Endothelial cell of umbilical vein (primary cell): ENCODE measurements at regions not wholly inside any gene's neighbourhood (a gene's known extent, or its start where the extent isn't known, plus 50 kb on each side); places are given as distances from the start of the nearest gene placed in this dataset.

Experiments
- BruUV-seq: library from RNA; stranded (reverse); fragments of 400-500 nt; replicated peaks from 2 replicates; lab custom pipeline; 2021; lab: Mats Ljungman, UMichigan
- CTCF ChIA-PET: fragments of 300-600, 350-600 bp; sonication (Branson Sonifier 250); formaldehyde crosslinking; loops from one replicate; lab custom pipeline; 2021; ENCODE audit warnings: antibody characterized with exemption, inconsistent platforms; lab: Charles Lee
- POLR2A ChIA-PET: fragments of 300-600, 350-600 bp; sonication (Branson Sonifier 250); formaldehyde crosslinking; loops from one replicate; lab custom pipeline; 2021; ENCODE audit warnings: antibody characterized with exemption, inconsistent platforms; lab: Charles Lee
- DNase-seq: peaks from one replicate; pipeline ENCODE4 v3.0.0-alpha.2; 2011; ENCODE audit warnings: low read depth, low spot score
- FAIRE-seq: peaks from 2 replicates; lab custom pipeline; 2011; peaks lifted over from hg19 to GRCh38; lab: Jason Lieb, UNC
- H2AFZ ChIP-seq: 2 replicates; pipeline ENCODE4 v1.6.0; 2012; ENCODE audit warnings: low read depth, low read length, control low read depth, inconsistent platforms
- H3K27ac ChIP-seq: 2 replicates; pipeline ENCODE4 v1.5.1; 2011; ENCODE audit warnings: low read depth, mild to moderate bottlenecking, control low read depth, low read length, moderate library complexity; ENCODE audit not compliant: insufficient read depth
- H3K27me3 ChIP-seq, 2 experiments: 2 replicates each; pipeline versions ENCODE4 v1.6.0 to v1.6.1; 2011; ENCODE audit warnings: low read length in 2 of 2, mixed read lengths in 1 of 2; ENCODE audit not compliant: control insufficient read depth in 2 of 2, insufficient read depth in 2 of 2
- H3K36me3 ChIP-seq, 2 experiments: 2 replicates in 1 of 2; 3 replicates in 1 of 2; pipeline ENCODE4 v1.5.1; 2011; ENCODE audit warnings: low read length in 2 of 2, mild to moderate bottlenecking in 1 of 2, moderate library complexity in 1 of 2; ENCODE audit not compliant: control insufficient read depth in 2 of 2, insufficient read depth in 2 of 2; ENCODE audit errors: extremely low read depth in 1 of 2
- H3K4me1 ChIP-seq: 3 replicates; pipeline ENCODE4 v1.5.1; 2011; ENCODE audit warnings: mild to moderate bottlenecking, low read length; ENCODE audit not compliant: control insufficient read depth, insufficient read depth; ENCODE audit errors: extremely low read depth
- H3K4me2 ChIP-seq: 2 replicates; pipeline ENCODE4 v1.6.1; 2011; ENCODE audit warnings: low read length, control low read depth, mixed read lengths; ENCODE audit not compliant: insufficient read depth
- H3K4me3 ChIP-seq, 3 experiments: fragments of 200-600 bp in 1 of 3; sonication (generic), shearing (Covaris generic) in 1 of 3; replicated peaks in 1 of 3; 2 replicates each; pipeline ENCODE4 v1.5.1; 2011 to 2016; ENCODE audit warnings: control low read depth in 3 of 3, low read length in 3 of 3, mild to moderate bottlenecking in 2 of 3, inconsistent platforms in 1 of 3, low read depth in 1 of 3, moderate library complexity in 1 of 3; ENCODE audit not compliant: insufficient read depth in 1 of 3
- H3K79me2 ChIP-seq: 2 replicates; pipeline ENCODE4 v1.6.0; 2012; ENCODE audit warnings: low read length, inconsistent platforms; ENCODE audit not compliant: control insufficient read depth, insufficient read depth
- H3K9ac ChIP-seq: replicated peaks from 2 replicates; pipeline ENCODE3; 2011; ENCODE audit warnings: low read length, control low read depth; ENCODE audit not compliant: insufficient read depth; ENCODE audit errors: extremely low read depth
- H3K9me1 ChIP-seq: replicated peaks from 3 replicates; pipeline ENCODE4 v1.6.0; 2011; ENCODE audit warnings: mild to moderate bottlenecking, low read length; ENCODE audit not compliant: control insufficient read depth, insufficient read depth; ENCODE audit errors: extremely low read depth
- H3K9me3 ChIP-seq: replicated peaks from 2 replicates; pipeline ENCODE4 v1.5.1; 2012; ENCODE audit warnings: low read length, inconsistent platforms; ENCODE audit not compliant: control insufficient read depth, insufficient read depth
- H4K20me1 ChIP-seq: replicated peaks from 2 replicates; pipeline ENCODE3; 2011; ENCODE audit warnings: mild to moderate bottlenecking, low read length; ENCODE audit not compliant: control insufficient read depth, insufficient read depth; ENCODE audit errors: extremely low read depth
- EZH2 ChIP-seq: IDR thresholded peaks from 2 replicates; pipeline ENCODE4 v1.6.1; 2012; ENCODE audit warnings: borderline replicate concordance, low read depth, mild to moderate bottlenecking, moderate library complexity, low read length, inconsistent platforms; ENCODE audit not compliant: severe bottlenecking
- FOS ChIP-seq: IDR thresholded peaks from 2 replicates; pipeline ENCODE4 v1.6.1; 2011; ENCODE audit warnings: mild to moderate bottlenecking, low read length, moderate library complexity, borderline replicate concordance; ENCODE audit not compliant: insufficient read depth
- GATA2 ChIP-seq: IDR thresholded peaks from 2 replicates; pipeline ENCODE4 v1.7.0; 2011; ENCODE audit warnings: low read depth, mild to moderate bottlenecking, moderate library complexity, mixed read lengths, low read length; ENCODE audit not compliant: insufficient read length, insufficient read depth
- JUN ChIP-seq: IDR thresholded peaks from 2 replicates; pipeline ENCODE4 v1.6.1; 2011; ENCODE audit warnings: borderline replicate concordance, low read depth; ENCODE audit not compliant: insufficient read length, insufficient read depth
- MAX ChIP-seq: IDR thresholded peaks from 2 replicates; pipeline ENCODE4 v1.6.1; 2011; ENCODE audit not compliant: insufficient read depth, insufficient read length
- MYC ChIP-seq: IDR thresholded peaks from one replicate; pipeline ENCODE4 v1.6.1; 2011; ENCODE audit warnings: mild to moderate bottlenecking, low read depth, low read length
- POLR2A ChIP-seq: IDR thresholded peaks from 2 replicates; pipeline ENCODE4 v1.6.1; 2012; ENCODE audit warnings: low read depth, mild to moderate bottlenecking, control low read depth, low read length
- POLR2AphosphoS5 ChIP-seq: IDR thresholded peaks from 2 replicates; pipeline ENCODE4 v1.6.1; 2012; ENCODE audit warnings: low read depth, mild to moderate bottlenecking, control low read depth, low read length, moderate library complexity; ENCODE audit not compliant: insufficient read depth
- dilution Hi-C: fragments of 300-500 bp; cut with MboI; formaldehyde crosslinking; loops from one replicate; pipeline ENCODE4 v1.15.0; 2019; ENCODE audit warnings: low sequenced_read_pairs; ENCODE audit not compliant: extremely low pct_ligation_motif_present
- intact Hi-C: fragments of 100-400 bp; cut with micrococcal nuclease; formaldehyde crosslinking; loops from one replicate; pipeline ENCODE4 v1.10.0; 2022
- TF ChIP-seq, protein P1 (sequence below), 2 donors: IDR thresholded peaks; 1 replicate in 1 of 2; 2 replicates in 1 of 2; pipeline ENCODE4 v1.5.1; 2011; ENCODE audit warnings: low read length in 2 of 2, mild to moderate bottlenecking in 2 of 2, moderate library complexity in 2 of 2, control low read depth in 1 of 2, inconsistent platforms in 1 of 2, low read depth in 1 of 2; ENCODE audit not compliant: insufficient read depth in 1 of 2; ENCODE audit errors: extremely low read depth in 1 of 2

DNA sequence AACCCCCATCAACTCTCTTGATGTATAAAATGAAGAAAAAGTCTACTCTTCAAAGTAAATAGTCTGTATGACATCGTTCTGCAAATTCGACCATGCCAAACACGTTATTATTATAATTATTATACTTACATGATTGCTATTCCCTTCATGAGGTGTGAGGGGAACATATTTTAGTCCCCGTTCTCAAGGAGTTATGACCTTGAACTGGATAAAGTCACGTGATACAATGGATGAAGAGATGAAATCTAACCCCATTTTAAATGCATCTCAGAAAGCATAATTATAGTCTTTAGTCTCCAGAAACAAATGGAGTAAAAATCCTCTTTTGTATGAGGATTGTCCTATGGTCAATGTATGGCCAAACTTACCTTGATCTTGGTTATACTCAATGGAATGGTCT lies 250.3 kb downstream of the HS3ST1 start:
- Histone ChIP-seq H2AFZ (no peak overlapping the region), H3K27ac (no peak overlapping the region), H3K27me3 (no peaks in the 10 kb centered on the region), H3K4me3 (no peak overlapping the region), H3K9me1 (no peaks in the 10 kb centered on the region), H3K4me1 (no peaks in the 10 kb centered on the region), H3K36me3 (no peaks in the 10 kb centered on the region), H3K79me2 (no peaks in the 10 kb centered on the region), H3K9me3 (no peaks in the 10 kb centered on the region), H4K20me1 (no peaks in the 10 kb centered on the region), H3K4me2 (no peak overlapping the region), H3K9ac (no peak overlapping the region)
- ChIA-PET POLR2A (no interaction called here), CTCF (no interaction called here)
- no peak for FAIRE-seq
- no TSS peak for BruUV-seq
- no peak for DNase-seq
- TF ChIP-seq FOS (no peak), MYC (no peak), POLR2A (no peak), POLR2AphosphoS5 (no peak), JUN (no peak), EZH2 (no peak), GATA2 (no peak), MAX (no peak)
- TF ChIP-seq, protein P1, sequence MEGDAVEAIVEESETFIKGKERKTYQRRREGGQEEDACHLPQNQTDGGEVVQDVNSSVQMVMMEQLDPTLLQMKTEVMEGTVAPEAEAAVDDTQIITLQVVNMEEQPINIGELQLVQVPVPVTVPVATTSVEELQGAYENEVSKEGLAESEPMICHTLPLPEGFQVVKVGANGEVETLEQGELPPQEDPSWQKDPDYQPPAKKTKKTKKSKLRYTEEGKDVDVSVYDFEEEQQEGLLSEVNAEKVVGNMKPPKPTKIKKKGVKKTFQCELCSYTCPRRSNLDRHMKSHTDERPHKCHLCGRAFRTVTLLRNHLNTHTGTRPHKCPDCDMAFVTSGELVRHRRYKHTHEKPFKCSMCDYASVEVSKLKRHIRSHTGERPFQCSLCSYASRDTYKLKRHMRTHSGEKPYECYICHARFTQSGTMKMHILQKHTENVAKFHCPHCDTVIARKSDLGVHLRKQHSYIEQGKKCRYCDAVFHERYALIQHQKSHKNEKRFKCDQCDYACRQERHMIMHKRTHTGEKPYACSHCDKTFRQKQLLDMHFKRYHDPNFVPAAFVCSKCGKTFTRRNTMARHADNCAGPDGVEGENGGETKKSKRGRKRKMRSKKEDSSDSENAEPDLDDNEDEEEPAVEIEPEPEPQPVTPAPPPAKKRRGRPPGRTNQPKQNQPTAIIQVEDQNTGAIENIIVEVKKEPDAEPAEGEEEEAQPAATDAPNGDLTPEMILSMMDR (IDR thresholded peaks at IDR 0.05; ENCODE audit: extremely low read depth in 1 of 2, insufficient read depth in 1 of 2, low read depth in 1 of 2, low read length in 2 of 2), result no peak
- intact Hi-C loops, result no loop called here
- dilution Hi-C loops, result no loop called here
